ENCODE measurements at regions not wholly inside any gene's neighbourhood (a gene's known extent, or its start where the extent isn't known, plus 50 kb on each side); places are given as distances from the start of the nearest gene placed in this dataset.

GRCh38 chr13:38239874-38240273 lies 109.8 kb upstream of the UFM1 start:
- peaks cover 3 to 6% of the 10 kb centered on the region in 2 experiments; a peak in 2 of 5 replicates for H3K9me3 Mint-ChIP-seq

More at GRCh38 chr13:38239874-38240273, 109.8 kb upstream of the UFM1 start:
- Histone ChIP-seq H3T11ph (ENCODE audit: low read length) (no peak overlapping the region), H3K4me2 (ENCODE audit: insufficient read depth, insufficient read length, low read length) (no peak overlapping the region), H2BK5ac (ENCODE audit: insufficient read length, low read length) (no peak overlapping the region), H3K79me2 (ENCODE audit: insufficient read depth, low read length) (no peaks in the 10 kb centered on the region), H4K91ac (ENCODE audit: insufficient read length, low read depth, low read length) (no peak overlapping the region), H2BK12ac (ENCODE audit: insufficient read length, low read depth, low read length) (no peak overlapping the region), H3K27ac (ENCODE audit: insufficient read length, low read depth, low read length) (no peak overlapping the region), H2BK15ac (ENCODE audit: low read depth, low read length) (no peak overlapping the region), H3K18ac (ENCODE audit: insufficient read length, low read depth, low read length) (no peak overlapping the region), H3K79me1 (ENCODE audit: insufficient read depth, low read depth, low read length, poor library complexity, severe bottlenecking) (no peaks in the 10 kb centered on the region), H3K4me1 (ENCODE audit: insufficient read depth, low read length) (no peaks in the 10 kb centered on the region), H2AK5ac (ENCODE audit: insufficient read length, low read length) (no peak overlapping the region), H4K20me1 (ENCODE audit: control insufficient read depth, insufficient read depth, insufficient read length) (no peaks in the 10 kb centered on the region), H2BK120ac (ENCODE audit: low read depth, low read length, poor library complexity, severe bottlenecking) (no peak overlapping the region), H3K27me3 (ENCODE audit: insufficient read depth, low read length) (no peaks in the 10 kb centered on the region), H4K5ac (ENCODE audit: insufficient read length, low read depth, low read length) (no peak overlapping the region), H3K9ac (ENCODE audit: extremely low read depth, insufficient read length, low read length) (no peak overlapping the region), H3K23me2 (ENCODE audit: insufficient read length, low read depth, low read length, poor library complexity, severe bottlenecking) (no peaks in the 10 kb centered on the region), H3K23ac (ENCODE audit: insufficient read length, low read depth, low read length) (no peak overlapping the region), H3K9me3 (ENCODE audit: control insufficient read depth, low read depth, low read length) (no peaks in the 10 kb centered on the region), H3K14ac (ENCODE audit: insufficient read depth, low read length) (no peak overlapping the region), H2BK20ac (ENCODE audit: low read depth, low read length, poor library complexity, severe bottlenecking) (no peak overlapping the region), H2AFZ (ENCODE audit: low read length) (no peak overlapping the region), H4K8ac (replicated peaks; ENCODE audit: insufficient read length, low read depth, low read length) (no peak overlapping the region), H3K4ac (ENCODE audit: low read depth, low read length) (no peak overlapping the region), H3K56ac (ENCODE audit: insufficient read length, low read depth, low read length) (no peak overlapping the region)
- peaks cover 0 to 4% (median 2%) of the 10 kb centered on the region in 3 experiments; a peak in 2 of 7 replicates for H3K36me3 Mint-ChIP-seq (ENCODE audit: insufficient read depth in 1 of 3, low read depth in 3 of 3)
- H3K27ac Mint-ChIP-seq, result no peak overlapping the region
- H3K27me3 Mint-ChIP-seq (ENCODE audit: low read depth), result no peaks in the 10 kb centered on the region
- H3K4me3 Mint-ChIP-seq, result no peak overlapping the region
- no peaks in the 10 kb centered on the region for H3K4me1 Mint-ChIP-seq
- TF ChIP-seq CTCF (conservative IDR thresholded peaks at IDR 0.05), result no peak
- no peak for DNase-seq

Data from H9 (cell line).